Panc1 (cell line): ENCODE measurements at regions not wholly inside any gene's neighbourhood (a gene's known extent, or its start where the extent isn't known, plus 50 kb on each side); places are given as distances from the start of the nearest gene placed in this dataset.

Experiments used
- CTCF ChIP-seq: fragments of 450-650 bp; IDR thresholded peaks from 2 replicates; pipeline ENCODE4 v1.5.1; 2017; ENCODE audit warnings: mild to moderate bottlenecking
- POLR2AphosphoS5 ChIP-seq: IDR thresholded peaks from 2 replicates; pipeline ENCODE4 v1.6.1; 2012; ENCODE audit warnings: mild to moderate bottlenecking, low read depth, low read length, moderate library complexity
- REST ChIP-seq, 2 experiments: IDR thresholded peaks; 2 replicates each; pipeline ENCODE4 v1.6.1; 2011 to 2012; ENCODE audit warnings: low read depth in 2 of 2, control low read depth in 1 of 2, low read length in 1 of 2, mild to moderate bottlenecking in 1 of 2, moderate library complexity in 1 of 2; ENCODE audit not compliant: insufficient read depth in 1 of 2
- SIN3A ChIP-seq: IDR thresholded peaks from 2 replicates; pipeline ENCODE4 v1.6.1; 2012; ENCODE audit warnings: low read depth, mild to moderate bottlenecking, low read length, moderate library complexity, borderline replicate concordance; ENCODE audit not compliant: insufficient read depth
- TCF7L2 ChIP-seq: IDR thresholded peaks from 2 replicates; pipeline ENCODE4 v1.6.1; 2011; ENCODE audit warnings: mild to moderate bottlenecking, low read depth, low read length, inconsistent platforms

- TF ChIP-seq CTCF (no peak), REST (IDR thresholded peaks at IDR 0.05; ENCODE audit: insufficient read depth in 1 of 2, low read depth in 2 of 2, low read length in 1 of 2) (no peak), POLR2AphosphoS5 (no peak), TCF7L2 (no peak), SIN3A (no peak)
Observed at GRCh38 chr15:95432878-95433405, 897.6 kb upstream of the NR2F2 start.
